ENCODE measurements at regions not wholly inside any gene's neighbourhood (a gene's known extent, or its start where the extent isn't known, plus 50 kb on each side); places are given as distances from the start of the nearest gene placed in this dataset.

GRCh38 chr1:189960769-189961168 is 516.9 kb downstream of the BRINP3 start:
- H3K27ac ChIP-seq = no peak overlapping the region
- no peaks in the 10 kb centered on the region for H3K9me3 ChIP-seq

DNA sequence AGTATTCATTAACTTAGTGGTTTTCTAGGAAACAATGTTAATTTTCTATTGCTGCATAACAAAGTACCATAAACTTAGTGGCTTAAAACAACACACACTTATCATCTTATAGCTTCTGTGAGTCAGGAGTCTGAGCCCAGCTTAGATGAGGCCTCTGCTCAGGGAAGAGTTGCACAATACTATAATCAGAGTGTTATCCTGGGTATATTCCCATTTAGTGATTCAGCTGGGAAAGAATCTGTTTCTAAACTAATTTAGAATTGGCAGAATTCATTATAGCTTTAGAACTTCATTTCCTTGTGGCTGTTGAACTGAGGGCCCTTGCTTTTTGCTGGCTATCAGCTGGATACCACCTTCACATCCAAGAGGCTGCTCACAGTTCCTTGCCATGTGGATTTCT is 515.5 kb downstream of the BRINP3 start:
- Histone ChIP-seq H3K27me3 (no peaks in the 10 kb centered on the region), H3K4me1 (ENCODE audit: control insufficient read depth in 1 of 2, insufficient read depth in 1 of 2, low read depth in 1 of 2, low read length in 1 of 2) (no peaks in the 10 kb centered on the region), H3K27ac (no peak overlapping the region), H3K4me3 (ENCODE audit: low read depth in 1 of 2, low read length in 1 of 2) (no peak overlapping the region), H3K9me3 (no peaks in the 10 kb centered on the region), H3K36me3 (no peaks in the 10 kb centered on the region)
- TF ChIP-seq CTCF (IDR thresholded peaks at IDR 0.05) = no peak

More at GRCh38 chr1:189960769-189961168, 516.9 kb downstream of the BRINP3 start:
- no peak for TF ChIP-seq CTCF (IDR thresholded peaks at IDR 0.05)
- Histone ChIP-seq H3K4me3 (ENCODE audit: low read depth in 1 of 2, low read length in 1 of 2) (no peak overlapping the region), H3K27me3 (no peaks in the 10 kb centered on the region), H3K36me3 (no peaks in the 10 kb centered on the region), H3K4me1 (ENCODE audit: control insufficient read depth in 1 of 2, insufficient read depth in 1 of 2, low read depth in 1 of 2, low read length in 1 of 2) (no peaks in the 10 kb centered on the region)

- no peak overlapping the region for H3K27ac ChIP-seq
- H3K9me3 ChIP-seq = no peaks in the 10 kb centered on the region
- H3K27me3 ChIP-seq = no peaks in the 10 kb centered on the region
- H3K36me3 ChIP-seq = no peaks in the 10 kb centered on the region
- H3K4me1 ChIP-seq (ENCODE audit: control insufficient read depth in 1 of 2, insufficient read depth in 1 of 2, low read depth in 1 of 2, low read length in 1 of 2) = no peaks in the 10 kb centered on the region
- no peak for TF ChIP-seq CTCF (IDR thresholded peaks at IDR 0.05)
- H3K4me3 ChIP-seq (ENCODE audit: low read depth in 1 of 2, low read length in 1 of 2) = no peak overlapping the region
Observed at GRCh38 chr1:189970331-189971230, 507.1 kb downstream of the BRINP3 start.

- Histone ChIP-seq H3K4me1 (ENCODE audit: control insufficient read depth in 1 of 2, insufficient read depth in 1 of 2, low read depth in 1 of 2, low read length in 1 of 2) (no peaks in the 10 kb centered on the region), H3K36me3 (no peaks in the 10 kb centered on the region), H3K4me3 (ENCODE audit: low read depth in 1 of 2, low read length in 1 of 2) (no peak overlapping the region), H3K27ac (no peak overlapping the region), H3K27me3 (no peaks in the 10 kb centered on the region), H3K9me3 (peaks cover 4% of the 10 kb centered on the region)
- no peak for TF ChIP-seq CTCF (IDR thresholded peaks at IDR 0.05)
Observed at GRCh38 chr1:189971656-189972055, 506.0 kb downstream of the BRINP3 start.

GRCh38 chr1:189977184-189977583 is 500.5 kb downstream of the BRINP3 start:
- TF ChIP-seq CTCF (IDR thresholded peaks at IDR 0.05) = no peak

More at GRCh38 chr1:189977184-189977583, 500.5 kb downstream of the BRINP3 start:
- Histone ChIP-seq H3K4me1 (ENCODE audit: control insufficient read depth in 1 of 2, insufficient read depth in 1 of 2, low read depth in 1 of 2, low read length in 1 of 2) (no peaks in the 10 kb centered on the region), H3K27ac (no peak overlapping the region), H3K36me3 (no peaks in the 10 kb centered on the region), H3K27me3 (no peaks in the 10 kb centered on the region), H3K9me3 (peaks cover 4% of the 10 kb centered on the region), H3K4me3 (ENCODE audit: low read depth in 1 of 2, low read length in 1 of 2) (no peak overlapping the region)

Data from neutrophil (primary cell).